ENCODE measurements at regions not wholly inside any gene's neighbourhood (a gene's known extent, or its start where the extent isn't known, plus 50 kb on each side); places are given as distances from the start of the nearest gene placed in this dataset.
"Not testable (repeated sequence)": the region's sequence is repeated elsewhere in the genome, so short reads cannot be mapped to it uniquely, and the experiment has no call there.

DNA sequence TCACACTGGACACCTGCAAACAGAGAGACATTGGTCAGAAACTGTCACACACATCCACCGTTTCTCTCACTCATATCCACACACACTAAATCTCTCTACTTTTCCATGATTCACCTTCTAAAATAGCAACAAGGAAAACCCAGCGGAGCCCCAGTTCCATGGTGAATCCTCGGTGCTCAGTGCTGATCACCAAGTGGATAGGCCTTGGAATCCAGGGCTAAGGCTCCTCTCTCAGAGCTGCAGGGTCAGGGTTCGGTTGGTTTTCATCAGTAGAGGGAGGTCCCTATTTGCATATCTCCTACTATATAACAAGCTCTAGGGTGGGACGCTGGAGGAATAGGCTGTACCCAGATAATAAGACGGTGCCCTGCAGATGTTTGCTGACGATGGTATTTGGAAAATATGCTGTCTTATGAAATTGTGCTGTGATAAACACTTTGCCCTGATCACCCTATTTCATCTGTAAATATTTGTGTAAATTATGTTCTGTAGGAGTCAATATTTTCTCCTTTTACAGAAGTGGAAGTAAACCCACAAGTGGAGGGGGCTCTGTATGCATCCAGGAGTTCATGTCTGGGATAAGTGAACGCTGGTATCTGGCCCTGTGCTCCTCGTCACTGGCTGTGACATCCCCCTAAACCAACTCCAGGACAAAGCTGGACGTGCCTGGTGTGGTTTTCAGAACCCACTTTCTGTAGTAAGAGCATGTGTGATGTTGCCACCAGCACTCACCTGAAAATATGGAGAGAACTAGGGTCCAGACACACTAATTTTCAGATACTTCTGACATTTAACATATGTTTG lies 709.2 kb downstream of the TMEM121 start:
- no peak for DNase-seq (ENCODE audit: low spot score)

DNA sequence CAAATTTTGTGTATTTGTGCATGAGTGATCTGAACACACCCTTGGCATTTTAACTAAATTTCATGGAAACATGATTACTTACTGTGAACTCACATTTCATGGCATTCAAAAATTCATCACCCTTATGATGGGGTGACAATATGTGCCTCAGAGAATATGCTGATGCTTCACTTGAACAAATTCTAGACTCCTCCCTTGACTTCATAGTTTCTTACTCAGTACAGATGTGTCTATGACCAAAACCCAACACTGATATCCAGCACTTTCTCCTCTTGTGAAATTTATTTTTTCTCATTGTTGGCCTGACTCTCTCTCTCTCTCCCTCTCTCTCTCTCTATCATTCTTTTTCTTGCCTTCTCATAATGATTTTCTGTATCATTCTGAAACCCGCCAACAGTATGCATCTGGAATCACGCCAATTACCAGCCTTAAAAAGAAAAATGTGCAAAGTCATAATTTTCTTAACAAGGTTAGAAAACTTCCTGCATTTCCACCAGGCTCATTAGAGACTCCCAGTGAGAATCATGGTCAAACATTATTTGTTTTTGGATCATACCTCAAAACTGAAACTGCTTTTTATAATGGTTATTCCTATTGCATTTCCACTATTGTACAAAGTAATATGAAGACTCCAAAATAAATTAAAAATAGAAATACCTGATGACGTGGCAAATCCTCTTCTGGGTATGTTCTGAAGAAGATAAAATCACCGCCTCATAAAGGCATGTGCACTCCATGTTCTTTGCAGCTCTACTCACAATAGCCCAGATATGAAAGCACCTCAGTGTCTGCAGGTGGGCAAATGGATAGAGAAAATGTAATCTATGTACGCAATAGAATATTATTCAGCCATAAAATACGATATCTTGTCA lies 722.2 kb downstream of the TMEM121 start:
- DNase-seq (ENCODE audit: low spot score), result no peak

DNA sequence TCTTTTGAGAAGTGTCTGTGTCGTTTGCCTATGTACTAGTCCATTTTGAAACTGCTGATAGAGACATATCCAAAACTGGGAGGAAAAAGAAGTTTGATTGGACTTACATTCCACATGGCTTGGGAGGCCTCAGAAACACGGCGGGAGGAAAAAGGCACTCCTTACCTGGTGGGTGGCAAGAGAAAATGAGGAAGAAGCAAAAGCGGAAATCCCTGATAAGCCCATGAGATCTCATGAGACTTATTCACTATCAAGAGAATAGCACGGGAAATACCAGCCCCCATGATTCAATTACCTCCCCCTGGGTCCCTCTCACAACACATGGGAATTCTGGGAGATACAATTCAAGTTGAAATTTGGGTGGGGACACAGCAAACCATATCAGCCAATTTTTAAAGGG lies 727.6 kb downstream of the TMEM121 start:
- not testable (repeated sequence) for DNase-seq (ENCODE audit: low spot score)

DNA sequence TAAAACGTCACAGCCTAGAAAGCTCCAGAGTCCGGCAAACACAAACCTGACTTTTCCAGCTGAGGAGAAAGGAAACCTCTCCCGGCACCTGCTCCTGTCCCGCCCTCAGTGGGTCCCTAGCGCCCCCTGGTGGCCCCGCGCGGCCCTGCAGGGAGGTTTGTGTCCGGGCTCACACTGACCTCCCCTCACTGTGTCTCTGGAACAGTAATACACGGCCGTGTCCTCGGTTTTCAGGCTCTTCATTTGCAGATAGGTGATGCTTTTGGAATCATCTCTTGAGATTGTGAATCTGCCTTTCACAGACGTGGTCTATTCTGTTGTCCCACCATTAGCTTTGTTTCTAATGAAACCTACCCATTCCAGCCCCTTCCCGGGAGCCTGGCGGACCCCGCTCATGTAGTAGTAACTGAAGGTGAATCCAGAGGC lies 731.2 kb downstream of the TMEM121 start:
- peak; percentile 27 for DNase-seq (ENCODE audit: low spot score)

DNA sequence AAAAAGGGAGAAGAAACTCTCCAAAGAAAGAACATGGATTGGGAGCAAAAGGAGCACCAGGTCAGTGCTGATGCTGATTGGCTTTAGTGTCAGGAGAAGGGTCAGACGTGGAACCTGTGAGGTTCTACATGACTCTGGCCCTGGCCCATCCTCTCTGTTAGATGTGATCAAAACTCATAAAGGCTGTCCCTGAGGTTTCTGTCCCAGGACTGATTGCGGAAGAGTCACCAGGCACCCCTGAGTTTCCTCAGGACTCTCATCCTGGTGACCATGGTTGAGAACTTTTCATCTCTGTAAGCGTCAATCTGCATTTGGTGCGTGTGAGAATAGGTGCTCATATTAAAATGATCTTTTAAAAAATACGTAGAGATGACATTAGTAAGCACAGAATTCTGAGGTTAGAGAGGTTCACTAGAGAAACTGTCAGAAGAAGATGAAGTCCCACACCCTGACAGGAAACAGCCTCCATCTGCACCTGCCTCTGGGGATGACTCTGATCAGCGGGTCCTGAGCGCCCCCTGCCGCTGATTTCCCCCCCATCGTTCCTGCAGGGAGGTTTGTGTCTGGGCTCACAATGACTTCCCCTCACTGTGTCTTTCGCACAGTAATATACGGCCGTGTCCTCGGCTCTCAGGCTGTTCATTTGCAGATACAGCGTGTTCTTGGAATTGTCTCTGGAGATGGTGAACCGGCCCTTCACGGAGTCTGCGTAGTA lies 741.8 kb downstream of the TMEM121 start:
- peak; percentile 41 for DNase-seq (ENCODE audit: low spot score)

DNA sequence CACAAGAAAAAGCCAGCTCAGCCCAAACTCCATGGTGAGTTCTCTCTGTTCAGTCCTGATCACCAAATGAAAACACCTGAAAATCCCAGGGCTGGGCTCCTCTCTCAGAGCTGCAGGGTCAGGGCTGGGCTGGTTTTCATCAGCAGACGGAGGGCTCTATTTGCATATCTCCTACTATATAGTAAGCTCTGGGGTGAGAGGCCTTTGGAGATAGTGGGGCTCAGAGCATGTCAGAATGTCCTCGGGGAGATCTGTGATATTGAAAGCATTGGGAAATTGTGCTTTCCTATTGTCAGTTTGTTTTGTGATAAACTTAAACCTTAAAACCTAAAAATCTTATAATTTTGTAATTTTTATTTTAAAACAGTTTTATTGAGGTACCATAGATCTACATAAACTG lies 742.6 kb downstream of the TMEM121 start:
- DNase-seq (ENCODE audit: low spot score), result no peak

DNA sequence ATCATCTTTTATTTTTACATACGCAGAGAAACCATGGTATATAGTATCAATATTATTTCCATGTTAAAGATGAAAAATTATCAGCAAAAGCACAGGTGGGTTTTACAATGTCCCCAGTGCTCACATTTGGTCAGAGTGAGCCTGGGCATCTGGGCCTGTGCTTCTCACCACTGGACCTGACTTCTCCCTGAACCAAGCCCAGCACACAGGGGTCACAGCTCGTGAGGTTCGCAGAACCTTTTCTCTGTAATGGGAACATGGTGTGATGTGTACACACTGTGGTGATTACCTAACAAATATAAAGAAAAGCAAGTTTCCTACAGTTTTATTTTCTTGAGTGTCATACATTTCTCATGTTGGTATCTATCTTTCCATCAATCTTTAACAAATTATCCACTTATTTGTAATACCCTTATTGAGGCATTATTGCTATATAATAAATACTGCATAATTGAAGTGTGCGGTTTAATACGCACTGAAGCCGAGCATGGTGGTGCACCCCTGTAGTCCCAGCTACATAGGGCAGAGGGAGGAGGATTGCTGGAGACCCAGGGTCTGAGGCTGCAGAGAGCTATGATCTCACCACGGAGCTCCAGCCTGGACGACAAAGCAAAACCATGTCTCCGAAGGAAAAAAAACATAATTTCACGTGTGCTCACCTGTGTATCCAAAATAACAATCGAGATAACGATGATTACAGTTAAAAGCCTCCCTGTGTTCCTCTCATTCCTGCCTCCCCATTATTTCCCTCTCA lies 743.2 kb downstream of the TMEM121 start:
- DNase-seq (ENCODE audit: low spot score), result no peak

DNA sequence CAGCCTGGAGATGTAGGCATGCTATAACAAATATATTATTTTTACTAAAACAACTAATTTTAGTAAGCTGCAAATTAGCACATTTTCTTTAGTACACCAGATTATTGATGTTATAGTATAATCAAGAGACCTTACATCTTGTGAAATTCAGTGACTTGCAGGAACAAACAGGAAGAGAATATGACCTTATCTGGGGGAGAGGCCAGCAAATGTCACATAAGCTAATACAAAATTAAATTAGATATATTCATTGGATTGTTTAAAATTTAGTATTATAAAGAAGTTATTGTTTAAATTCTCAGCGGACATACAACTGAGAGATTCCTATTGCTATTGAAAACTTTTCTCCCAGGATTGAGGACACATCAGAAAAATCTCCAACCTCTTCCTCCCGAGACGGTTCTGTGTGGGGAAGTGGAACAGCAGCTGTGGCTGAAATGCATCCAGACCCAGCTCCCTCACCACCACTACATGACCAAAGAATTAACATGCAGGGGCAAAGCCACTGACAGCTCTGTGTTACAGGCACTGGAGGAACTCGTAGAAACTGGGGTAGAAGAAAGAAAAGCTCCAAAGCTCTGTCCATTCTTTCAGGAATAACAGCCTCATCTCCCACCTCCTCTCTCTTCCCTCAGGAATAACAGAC lies 744.2 kb downstream of the TMEM121 start:
- DNase-seq (ENCODE audit: low spot score), result not testable (repeated sequence)

DNA sequence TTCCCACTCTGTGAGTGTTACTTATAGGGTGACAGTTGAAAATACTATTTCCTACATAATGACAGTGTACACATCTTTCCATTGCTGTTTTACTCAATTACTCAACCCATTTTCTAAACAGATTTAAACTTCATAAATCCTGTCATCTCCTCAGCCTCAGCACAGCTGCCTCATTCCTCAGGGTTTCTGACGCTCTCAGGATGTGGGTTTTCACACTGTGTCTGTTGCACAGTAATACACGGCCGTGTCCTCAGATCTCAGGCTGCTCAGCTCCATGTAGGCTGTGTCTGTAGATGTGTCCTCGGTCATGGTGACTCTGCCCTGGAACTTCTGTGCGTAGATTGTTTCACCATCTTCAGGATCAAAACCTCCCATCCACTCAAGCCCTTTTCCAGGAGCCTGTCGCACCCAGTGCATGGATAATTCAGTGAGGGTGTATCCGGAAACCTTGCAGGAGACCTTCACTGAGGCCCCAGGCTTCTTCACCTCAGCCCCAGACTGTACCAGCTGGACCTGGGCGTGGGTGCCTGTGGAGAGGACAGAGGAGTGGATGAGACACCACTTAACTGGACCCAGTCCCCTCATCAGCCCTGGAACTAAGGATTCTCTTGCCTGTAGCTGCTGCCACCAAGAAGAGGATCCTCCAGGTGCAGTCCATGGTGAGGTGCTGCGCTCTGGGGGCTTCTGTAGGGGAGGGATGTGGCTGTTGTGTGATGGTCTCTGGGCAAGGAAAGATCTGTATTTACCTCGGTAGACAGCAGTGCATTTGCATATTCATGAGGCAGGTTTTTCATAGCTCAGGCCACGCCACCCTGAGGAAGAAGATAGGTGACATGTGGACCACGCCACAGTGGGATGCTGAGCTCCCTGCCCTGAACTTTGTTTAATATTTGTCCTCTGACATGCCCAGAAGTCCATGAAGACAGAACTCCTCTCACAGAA lies 750.2 kb downstream of the TMEM121 start:
- DNase-seq (ENCODE audit: low spot score), result no peak

DNA sequence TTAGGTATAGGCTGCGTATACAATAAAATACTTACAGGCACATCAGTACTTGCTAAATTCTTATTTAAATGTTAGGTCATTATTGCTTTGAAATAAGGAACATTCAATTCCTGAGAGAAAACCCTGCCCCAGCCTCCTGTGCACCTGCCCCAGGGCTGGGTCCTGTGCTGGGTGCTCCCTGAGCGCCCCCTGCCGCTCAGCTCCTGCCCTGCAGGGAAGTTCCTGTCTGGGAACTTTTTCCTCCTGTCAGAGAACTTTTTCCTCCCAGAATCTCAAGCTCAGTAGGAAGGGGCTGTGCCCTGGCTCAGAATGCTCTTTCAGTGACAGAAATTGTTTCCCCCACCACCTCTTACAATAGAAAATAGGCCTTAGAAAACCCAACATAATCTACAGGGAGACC lies 751.1 kb downstream of the TMEM121 start:
- DNase-seq (ENCODE audit: low spot score), result no peak

DNA sequence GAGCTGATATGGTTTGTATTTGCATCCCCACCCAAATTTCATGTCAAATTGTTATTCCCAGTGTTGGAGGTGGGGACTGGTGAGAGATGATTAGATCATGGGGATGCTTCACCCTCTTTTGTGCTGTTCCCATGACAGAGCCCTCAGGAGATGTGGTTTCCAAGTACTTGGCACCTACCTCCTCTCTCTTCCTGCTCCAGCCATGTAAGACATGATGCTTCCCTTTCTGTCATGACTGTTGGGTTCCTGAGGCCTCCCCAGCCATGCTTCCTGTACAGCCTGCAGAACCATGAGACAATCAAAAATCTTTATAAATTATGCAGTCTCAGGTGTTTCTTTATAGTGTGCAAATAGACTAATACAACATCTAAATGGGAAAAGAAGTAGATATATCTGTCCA lies 754.5 kb downstream of the TMEM121 start:
- DNase-seq (ENCODE audit: low spot score), result no peak

DNA sequence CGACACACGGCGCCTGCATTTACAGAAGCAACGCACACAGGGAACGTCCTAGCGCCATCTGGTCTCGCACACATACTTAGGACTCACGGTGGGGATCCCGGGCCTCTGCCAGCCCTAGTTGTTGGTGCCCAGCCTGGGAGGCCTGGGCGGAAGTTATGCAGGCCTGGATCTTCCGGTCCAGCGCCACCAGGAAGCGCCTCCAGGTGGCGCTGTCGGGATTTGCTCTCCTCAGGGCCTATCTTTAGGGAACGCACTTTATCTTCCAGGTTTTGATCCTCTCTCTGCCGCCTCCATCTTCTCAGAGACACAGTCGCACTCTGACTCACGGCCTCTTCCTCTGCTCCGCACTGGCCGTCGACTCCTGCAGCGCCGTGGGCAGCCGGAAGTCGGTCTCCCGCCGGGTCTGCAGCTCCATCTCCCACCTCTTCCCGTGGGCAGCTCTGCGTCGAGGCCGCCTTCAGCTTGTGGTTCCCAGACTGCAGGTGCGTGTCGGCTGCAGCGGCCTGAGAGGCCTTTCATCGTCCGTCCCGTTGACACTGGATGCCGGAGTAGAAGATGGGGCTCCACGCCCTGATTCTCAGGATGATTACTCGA lies 760.4 kb downstream of the TMEM121 start:
- DNase-seq (ENCODE audit: low spot score), result no peak

DNA sequence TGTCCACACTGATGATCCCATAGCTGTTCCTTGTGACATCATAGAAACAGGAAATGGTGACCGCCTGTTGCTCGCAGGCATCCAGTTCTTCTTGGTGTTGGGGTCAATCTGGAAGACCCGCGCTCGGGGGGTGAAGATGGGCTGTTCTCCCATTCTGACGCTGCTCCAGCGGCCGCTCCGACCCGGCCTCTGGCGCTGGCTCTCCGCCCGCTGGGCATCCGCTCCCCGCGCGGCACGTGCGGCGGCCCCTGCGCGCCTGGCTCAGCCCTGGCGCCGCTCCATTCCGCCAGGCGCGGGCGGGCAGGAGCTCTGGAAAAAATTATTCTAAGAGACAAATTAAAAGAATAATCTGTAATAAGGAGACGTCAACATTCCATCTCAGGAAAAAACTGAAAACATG lies 761.1 kb downstream of the TMEM121 start:
- no peak for DNase-seq (ENCODE audit: low spot score)

DNA sequence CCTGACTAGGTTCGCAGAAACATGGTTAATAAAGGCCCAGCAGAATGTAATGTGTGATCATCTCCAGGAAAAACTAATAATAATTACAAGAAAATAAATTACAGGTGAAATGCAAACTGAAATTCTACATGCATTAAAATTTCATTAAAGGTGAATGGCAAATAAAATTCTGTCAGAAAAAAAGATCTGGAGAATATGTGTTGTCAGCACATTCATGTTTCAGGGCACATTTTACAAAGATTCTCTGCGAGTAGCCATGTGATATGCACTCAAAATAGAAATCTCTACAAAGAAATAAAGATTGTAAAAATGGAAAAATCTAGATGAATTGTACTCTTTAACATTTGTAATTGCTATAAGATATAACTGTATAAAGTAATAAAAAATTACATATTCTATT lies 765.2 kb downstream of the TMEM121 start:
- DNase-seq (ENCODE audit: low spot score), result no peak

DNA sequence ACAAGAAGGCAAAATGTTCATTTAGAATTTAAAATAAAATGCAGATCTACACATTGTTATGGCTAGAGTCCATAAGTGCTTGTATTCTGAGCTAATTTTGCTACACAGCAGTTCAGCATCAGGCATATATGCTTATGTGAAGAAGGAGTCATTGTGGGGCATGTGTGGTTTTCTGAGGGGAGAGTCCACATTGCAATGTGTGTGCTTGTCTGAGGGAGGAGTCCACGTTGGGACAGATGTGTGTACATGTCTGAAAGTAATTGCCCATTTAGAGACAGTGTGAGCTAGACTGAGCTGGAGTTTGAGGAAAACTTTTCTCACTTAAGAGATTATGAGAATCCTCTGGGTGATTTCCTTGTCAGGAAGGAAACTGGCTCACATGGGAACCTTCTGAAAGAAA lies 767.9 kb downstream of the TMEM121 start:
- DNase-seq (ENCODE audit: low spot score), result no peak

DNA sequence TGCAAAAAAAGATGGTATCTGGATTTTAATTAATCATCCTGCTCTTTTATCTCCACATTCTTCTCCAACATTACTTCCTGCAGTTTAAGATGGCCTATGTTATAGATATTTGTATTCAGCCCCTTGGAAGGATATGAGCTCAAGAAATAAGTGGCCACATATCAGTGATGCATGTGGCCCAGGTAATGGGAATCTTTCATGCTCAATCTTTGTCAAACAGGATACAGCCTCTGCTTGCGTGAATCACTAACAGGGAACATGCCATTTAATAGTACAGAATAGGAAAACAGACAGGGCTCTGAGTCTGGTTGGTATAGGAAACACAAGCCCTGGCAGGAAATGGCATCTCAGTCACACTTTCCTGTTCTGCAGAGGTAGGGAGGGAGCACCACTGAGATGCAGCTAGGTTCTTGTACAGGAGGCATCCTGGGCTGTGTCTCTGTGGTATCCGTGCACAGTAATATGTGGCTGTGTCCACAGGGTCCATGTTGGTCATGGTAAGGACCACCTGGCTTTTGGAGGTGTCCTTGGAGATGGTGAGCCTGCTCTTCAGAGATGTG lies 774.6 kb downstream of the TMEM121 start:
- not testable (repeated sequence) for DNase-seq (ENCODE audit: low spot score)

DNA sequence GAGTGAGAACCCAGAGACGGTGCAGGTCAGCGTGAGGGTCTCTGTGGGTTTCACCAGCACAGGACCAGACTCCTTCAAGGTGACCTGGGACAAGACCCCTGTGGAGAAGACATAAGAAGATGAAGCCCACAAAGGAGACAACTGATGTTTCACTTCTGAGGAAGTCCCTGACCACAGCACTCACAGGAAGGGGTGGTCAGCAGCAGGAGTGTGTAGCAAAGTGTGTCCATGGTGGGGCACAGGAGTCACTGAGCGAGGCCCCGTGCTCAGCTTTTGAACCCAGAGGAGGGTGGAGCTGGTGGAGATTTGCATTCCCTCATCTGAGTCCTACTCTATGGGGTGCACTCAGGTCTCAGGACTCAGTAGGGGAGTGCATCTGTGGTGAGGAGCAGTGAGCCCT lies 775.2 kb downstream of the TMEM121 start:
- not testable (repeated sequence) for DNase-seq (ENCODE audit: low spot score)

DNA sequence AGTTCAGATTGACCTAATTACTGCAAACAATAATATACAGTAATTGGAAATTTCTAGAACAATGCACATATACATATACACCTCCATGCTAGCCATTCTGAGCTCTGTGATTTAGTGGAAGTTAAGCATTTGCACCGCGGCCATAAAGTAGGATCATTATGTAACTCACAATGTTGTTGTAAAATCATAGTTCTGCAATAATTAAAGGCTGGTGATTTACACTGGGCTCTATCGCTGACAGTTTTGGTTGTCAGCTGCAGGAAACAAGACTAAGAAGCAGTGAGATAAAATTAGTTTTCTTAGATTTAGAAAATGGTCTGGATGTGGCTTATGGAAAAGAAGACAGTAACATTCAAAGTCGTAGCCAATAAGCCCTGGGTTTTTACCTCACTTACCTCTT lies 776.3 kb downstream of the TMEM121 start:
- no peak for DNase-seq (ENCODE audit: low spot score)

DNA sequence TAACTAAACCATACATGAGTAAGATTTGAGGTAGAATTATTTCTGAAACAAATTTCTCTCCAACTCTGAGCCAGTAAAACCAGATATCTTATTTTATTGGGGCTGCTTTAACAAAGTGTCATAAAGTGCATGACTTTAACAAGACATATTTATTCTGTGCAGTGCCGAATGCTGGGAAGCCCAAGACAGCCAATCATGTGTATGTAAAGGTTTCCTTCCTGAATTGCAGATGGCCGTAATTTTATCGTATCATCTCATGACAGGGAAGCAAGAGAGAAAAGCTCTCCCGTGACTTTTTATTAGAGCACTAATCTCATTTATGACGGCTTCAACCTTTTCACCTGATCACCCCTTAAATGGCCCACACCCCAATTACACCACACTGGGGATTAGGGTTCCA lies 777.9 kb downstream of the TMEM121 start:
- DNase-seq (ENCODE audit: low spot score), result no peak
